NCI-H748 (cell line): ENCODE measurements at regions not wholly inside any gene's neighbourhood (a gene's known extent, or its start where the extent isn't known, plus 50 kb on each side); places are given as distances from the start of the nearest gene placed in this dataset.
A peak's percentile ranks its signal among the peaks of the same experiment; 100 is the strongest.
"Not testable (repeated sequence)": the region's sequence is repeated elsewhere in the genome, so short reads cannot be mapped to it uniquely, and the experiment has no call there.

ENCODE experiments used
- DNase-seq: peaks from one replicate; lab custom pipeline; 2025; ENCODE audit not compliant: unreplicated experiment; lab: John Stamatoyannopoulos, UW

- DNase-seq: no peak
Measured at GRCh38 chr10:33039181-33039580, 81.2 kb upstream of the ITGB1 start.

GRCh38 chr10:33038672-33039071 is 80.6 kb upstream of the ITGB1 start:
- no peak for DNase-seq

DNA sequence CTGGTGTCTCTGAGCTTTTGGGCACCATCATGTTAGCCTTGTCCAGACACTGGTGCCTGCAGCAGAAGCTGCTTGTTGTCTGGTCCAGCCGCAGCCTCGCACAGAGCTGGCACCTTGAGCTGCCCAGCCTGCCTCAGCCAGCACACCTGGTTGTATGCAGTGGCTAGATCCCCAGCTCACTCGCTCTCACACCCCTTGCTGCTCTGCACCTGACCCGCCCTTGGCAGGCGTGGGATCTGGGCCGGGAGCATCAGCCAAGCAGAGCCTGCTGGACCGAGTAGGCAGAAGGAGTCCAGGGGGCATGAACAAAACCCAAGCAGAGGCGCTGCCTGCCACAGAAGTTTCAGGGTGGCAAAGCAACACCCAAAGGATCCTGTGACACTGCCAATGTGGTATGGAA is 79.7 kb upstream of the ITGB1 start:
- DNase-seq: no peak

DNA sequence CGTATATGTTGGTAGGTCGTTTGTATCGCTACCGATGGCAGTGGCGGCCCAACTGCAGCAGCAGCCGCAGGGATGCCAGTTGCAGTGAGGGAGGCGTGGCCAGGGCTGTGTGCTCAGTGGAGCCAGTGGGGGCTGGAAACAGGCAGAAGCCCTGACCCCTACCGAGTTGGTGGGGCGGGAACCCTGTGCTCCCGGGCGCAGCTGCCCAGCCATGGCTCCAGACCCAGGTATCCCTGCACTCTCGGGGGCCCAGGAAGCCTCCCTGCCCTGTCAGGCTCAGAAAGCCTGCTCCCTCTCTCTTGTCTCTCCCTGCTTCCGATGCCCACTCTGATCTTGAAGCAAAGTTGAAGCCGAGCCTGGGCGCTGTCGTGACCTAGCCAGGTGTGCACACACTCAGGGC is 78.6 kb upstream of the ITGB1 start:
- DNase-seq: no peak

- no peak for DNase-seq
Measured at GRCh38 chr10:33035411-33035810, 77.4 kb upstream of the ITGB1 start.

DNA sequence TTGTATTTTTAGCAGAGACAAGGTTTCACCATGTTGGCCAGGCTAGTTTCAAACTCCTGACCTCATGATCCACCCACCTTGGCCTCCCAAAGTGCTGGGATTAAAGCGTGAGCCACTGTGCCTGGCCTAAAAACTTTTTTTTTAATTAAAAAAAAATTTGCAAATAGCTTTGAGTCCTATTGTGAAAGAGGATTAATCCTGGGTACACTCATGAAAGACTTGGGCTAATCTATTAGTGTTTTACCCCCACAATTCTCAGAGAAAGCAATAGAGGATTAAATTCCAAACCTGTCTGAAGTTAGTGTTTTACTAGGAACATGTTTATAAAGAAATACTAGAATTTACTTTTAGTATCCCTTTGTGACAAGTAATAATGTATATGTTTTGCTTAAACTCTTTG is 76.9 kb upstream of the ITGB1 start:
- no peak for DNase-seq

- no peak for DNase-seq
Measured at GRCh38 chr10:33032654-33033151, 74.7 kb upstream of the ITGB1 start.

GRCh38 chr10:33031815-33032653 is 74.0 kb upstream of the ITGB1 start:
- DNase-seq: no peak

DNA sequence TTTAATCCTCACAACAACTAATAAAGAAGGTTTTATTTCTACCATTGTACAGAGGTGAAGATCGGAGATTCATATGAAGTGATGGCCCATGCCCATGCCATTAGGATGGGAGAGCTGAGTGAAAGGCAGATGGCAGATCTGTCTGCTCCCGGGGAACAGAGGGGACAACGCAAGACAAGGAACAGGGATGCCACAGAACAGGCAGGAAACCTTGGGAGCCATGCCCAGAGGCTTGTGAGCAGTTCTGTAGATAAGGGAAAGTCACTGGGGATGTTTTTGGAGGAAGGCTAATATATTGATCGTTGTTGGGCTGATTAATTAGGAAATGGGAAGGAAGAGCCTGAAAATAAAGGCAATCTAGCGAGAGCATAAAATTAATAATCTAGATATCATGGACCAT is 73.1 kb upstream of the ITGB1 start:
- no peak for DNase-seq

GRCh38 chr10:33028515-33028914 is 70.5 kb upstream of the ITGB1 start:
- not testable (repeated sequence) for DNase-seq

GRCh38 chr10:33027088-33027487 is 69.1 kb upstream of the ITGB1 start:
- DNase-seq: no peak

DNA sequence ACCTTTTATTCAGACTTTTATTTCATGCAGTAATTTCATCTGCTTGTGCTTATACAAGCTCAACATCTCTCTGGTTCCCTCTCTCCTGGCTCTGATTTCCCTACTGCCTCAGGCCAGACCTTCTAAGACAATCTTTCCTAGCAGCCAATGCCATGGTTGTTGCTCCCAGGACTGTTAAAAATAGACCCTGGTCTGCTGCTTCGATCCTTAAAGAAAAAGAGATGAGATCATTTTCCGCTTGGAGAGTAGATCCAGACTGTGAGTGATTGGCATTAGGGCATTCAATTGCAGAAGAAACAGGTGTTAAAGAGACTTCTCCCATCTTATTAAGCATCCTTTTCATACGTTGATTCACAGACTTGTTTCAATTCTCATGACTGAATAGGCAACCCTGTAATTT is 68.4 kb upstream of the ITGB1 start:
- DNase-seq: no peak

DNA sequence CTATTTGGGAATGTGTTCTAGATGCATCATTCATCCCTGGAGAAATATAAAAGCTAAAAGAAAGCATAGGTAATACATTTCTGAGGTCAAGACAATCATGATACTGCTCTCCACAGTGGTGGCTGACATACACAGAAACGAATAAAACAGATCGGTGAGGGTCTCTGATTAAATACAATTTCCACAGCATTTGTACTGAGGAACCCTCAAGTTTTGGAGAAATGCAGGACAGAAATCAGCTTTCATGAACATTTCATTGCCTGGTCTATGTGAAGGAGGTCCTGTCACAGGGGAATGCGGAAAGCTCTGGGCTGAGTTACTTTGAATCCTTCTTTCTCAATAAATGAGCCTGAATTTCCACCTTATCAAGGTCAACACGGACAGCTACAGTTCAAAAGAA is 67.9 kb upstream of the ITGB1 start:
- no peak for DNase-seq

DNA sequence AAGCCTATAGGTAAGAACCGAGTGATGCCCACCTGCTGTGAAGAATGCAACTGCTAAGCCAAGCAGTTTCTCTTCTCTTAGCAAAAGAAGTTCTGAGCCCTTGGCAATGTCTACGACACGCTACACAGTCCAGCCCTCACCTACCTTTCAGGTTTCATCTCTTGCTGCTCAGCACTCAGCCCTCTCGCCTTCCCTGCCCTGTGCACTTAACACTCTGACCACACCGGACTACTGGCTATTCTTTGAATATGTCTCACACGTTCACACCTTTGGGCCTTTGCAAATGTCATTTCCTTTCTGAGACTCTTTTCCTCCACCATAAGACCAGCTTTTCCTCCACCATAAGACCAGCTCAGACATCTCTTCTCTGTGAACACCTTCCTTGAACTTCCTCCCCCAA is 67.0 kb upstream of the ITGB1 start:
- no peak for DNase-seq

- no peak for DNase-seq
Measured at GRCh38 chr10:33022691-33023090, 64.7 kb upstream of the ITGB1 start.

DNA sequence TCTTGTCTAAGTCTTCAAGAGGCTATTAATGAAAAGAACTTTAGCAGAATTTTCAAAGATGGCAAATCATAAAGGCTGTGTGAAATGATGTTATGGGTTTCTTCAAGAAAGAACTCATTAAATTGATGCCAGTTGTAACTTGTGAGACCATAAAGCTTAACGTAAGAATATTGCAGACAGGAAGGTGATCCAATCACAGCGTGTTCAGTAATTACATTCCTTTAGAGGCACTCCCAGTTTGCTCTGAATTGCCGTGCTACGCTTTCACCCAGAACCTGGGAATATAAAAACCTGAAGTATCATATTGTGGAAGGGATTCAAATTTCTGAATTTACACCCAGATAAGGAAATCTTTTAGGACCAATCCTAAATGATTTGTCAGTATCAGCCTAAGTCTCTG is 64.1 kb upstream of the ITGB1 start:
- no peak for DNase-seq

GRCh38 chr10:33016988-33017387 is 59.0 kb upstream of the ITGB1 start:
- DNase-seq: no peak

- DNase-seq: no peak
Measured at GRCh38 chr10:33015761-33016547, 57.9 kb upstream of the ITGB1 start.

- DNase-seq: not testable (repeated sequence)
Measured at GRCh38 chr10:33013331-33013730, 55.3 kb upstream of the ITGB1 start.

DNA sequence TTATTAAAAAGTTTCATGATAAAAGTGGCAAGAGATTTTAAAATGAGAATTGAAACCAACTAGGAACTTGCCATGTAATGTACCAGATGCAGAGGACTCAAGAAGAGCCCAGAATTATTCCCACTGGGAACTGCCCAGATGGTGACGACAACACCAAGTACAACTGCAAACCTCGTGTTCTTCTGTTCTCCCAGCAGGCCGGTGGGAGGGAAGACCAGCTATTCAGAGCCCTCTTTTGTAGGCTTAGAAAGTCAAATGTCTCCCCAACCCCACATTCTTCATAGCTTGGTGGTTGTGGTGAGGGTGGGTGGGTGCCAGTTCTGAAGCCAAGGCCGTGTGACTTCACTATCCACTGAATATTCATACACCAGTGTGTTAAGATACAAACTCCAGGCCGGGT is 54.3 kb upstream of the ITGB1 start:
- no peak for DNase-seq

GRCh38 chr10:33010132-33011037 is 52.4 kb upstream of the ITGB1 start:
- peak; percentile 49 for DNase-seq
